Renal cortex interstitium (tissue), 11 donors: ENCODE measurements at regions not wholly inside any gene's neighbourhood (a gene's known extent, or its start where the extent isn't known, plus 50 kb on each side); places are given as distances from the start of the nearest gene placed in this dataset.

ENCODE experiments used
- DNase-seq, 11 donors: peaks; one replicate each; pipeline ENCODE4 v3.0.0-alpha.2; 2013; ENCODE audit warnings: low read depth in 9 of 11, low spot score in 4 of 11; ENCODE audit errors: extremely low read depth in 1 of 11

- no peak for DNase-seq
Measured at GRCh38 chrX:8313844-8314243, 142.8 kb upstream of the VCX2 start.

GRCh38 chrX:8314881-8315280 lies 143.8 kb upstream of the VCX2 start:
- DNase-seq, result no peak

- no peak for DNase-seq
Measured at GRCh38 chrX:8319359-8319758, 145.3 kb upstream of the VCX3B start.

GRCh38 chrX:8323356-8323755 lies 141.3 kb upstream of the VCX3B start:
- no peak for DNase-seq

- DNase-seq, result no peak
Measured at GRCh38 chrX:8341814-8342590, 122.6 kb upstream of the VCX3B start.

- DNase-seq, result no peak
Measured at GRCh38 chrX:8345473-8345872, 119.2 kb upstream of the VCX3B start.

GRCh38 chrX:8346060-8346459 lies 118.6 kb upstream of the VCX3B start:
- no peak for DNase-seq

GRCh38 chrX:8346892-8347291 lies 117.7 kb upstream of the VCX3B start:
- no peak for DNase-seq

- no peak for DNase-seq
Measured at GRCh38 chrX:8349816-8350544, 114.7 kb upstream of the VCX3B start.

GRCh38 chrX:8358302-8358701 lies 106.3 kb upstream of the VCX3B start:
- DNase-seq, result no peak

- no peak for DNase-seq
Measured at GRCh38 chrX:8364369-8365141, 100.1 kb upstream of the VCX3B start.

- DNase-seq, result no peak
Measured at GRCh38 chrX:8366481-8366880, 98.1 kb upstream of the VCX3B start.

- no peak for DNase-seq
Measured at GRCh38 chrX:8374041-8374825, 90.4 kb upstream of the VCX3B start.

GRCh38 chrX:8377041-8377440 lies 87.6 kb upstream of the VCX3B start:
- no peak for DNase-seq

GRCh38 chrX:8390771-8391170 lies 73.9 kb upstream of the VCX3B start:
- no peak for DNase-seq

- DNase-seq, result no peak
Measured at GRCh38 chrX:8403988-8404387, 60.6 kb upstream of the VCX3B start.

GRCh38 chrX:8404471-8404870 lies 60.2 kb upstream of the VCX3B start:
- no peak for DNase-seq

- DNase-seq, result no peak
Measured at GRCh38 chrX:8404926-8405325, 59.7 kb upstream of the VCX3B start.

- no peak for DNase-seq
Measured at GRCh38 chrX:8405631-8406030, 59.0 kb upstream of the VCX3B start.
